ENCODE measurements at regions not wholly inside any gene's neighbourhood (a gene's known extent, or its start where the extent isn't known, plus 50 kb on each side); places are given as distances from the start of the nearest gene placed in this dataset.

- TF ChIP-seq, protein P1, sequence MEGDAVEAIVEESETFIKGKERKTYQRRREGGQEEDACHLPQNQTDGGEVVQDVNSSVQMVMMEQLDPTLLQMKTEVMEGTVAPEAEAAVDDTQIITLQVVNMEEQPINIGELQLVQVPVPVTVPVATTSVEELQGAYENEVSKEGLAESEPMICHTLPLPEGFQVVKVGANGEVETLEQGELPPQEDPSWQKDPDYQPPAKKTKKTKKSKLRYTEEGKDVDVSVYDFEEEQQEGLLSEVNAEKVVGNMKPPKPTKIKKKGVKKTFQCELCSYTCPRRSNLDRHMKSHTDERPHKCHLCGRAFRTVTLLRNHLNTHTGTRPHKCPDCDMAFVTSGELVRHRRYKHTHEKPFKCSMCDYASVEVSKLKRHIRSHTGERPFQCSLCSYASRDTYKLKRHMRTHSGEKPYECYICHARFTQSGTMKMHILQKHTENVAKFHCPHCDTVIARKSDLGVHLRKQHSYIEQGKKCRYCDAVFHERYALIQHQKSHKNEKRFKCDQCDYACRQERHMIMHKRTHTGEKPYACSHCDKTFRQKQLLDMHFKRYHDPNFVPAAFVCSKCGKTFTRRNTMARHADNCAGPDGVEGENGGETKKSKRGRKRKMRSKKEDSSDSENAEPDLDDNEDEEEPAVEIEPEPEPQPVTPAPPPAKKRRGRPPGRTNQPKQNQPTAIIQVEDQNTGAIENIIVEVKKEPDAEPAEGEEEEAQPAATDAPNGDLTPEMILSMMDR (conservative IDR thresholded peaks at IDR 0.05; ENCODE audit: control insufficient read depth, insufficient read depth, low read depth, low read length): no peak
Observed at GRCh38 chr7:45515346-45515745, 58.8 kb upstream of the ADCY1 start.

More at GRCh38 chr7:45515346-45515745, 58.8 kb upstream of the ADCY1 start:
- DNase-seq (ENCODE audit: low read depth): no peak
- H3K4me3 ChIP-seq (ENCODE audit: control insufficient read depth, low read depth, low read length): no peak overlapping the region

Measured in fibroblast of mammary gland (primary cell).